HG03342 (cell line): ENCODE measurements at regions not wholly inside any gene's neighbourhood (a gene's known extent, or its start where the extent isn't known, plus 50 kb on each side); places are given as distances from the start of the nearest gene placed in this dataset.
A peak's percentile ranks its signal among the peaks of the same experiment; 100 is the strongest.
"Not testable (repeated sequence)": the region's sequence is repeated elsewhere in the genome, so short reads cannot be mapped to it uniquely, and the experiment has no call there.

Experiments used
- ATAC-seq: cut with Tn5 transposase; IDR thresholded peaks from one replicate; pipeline ENCODE4 v1.9.1; 2021; ENCODE audit warnings: mild to moderate bottlenecking, moderate library complexity; ENCODE audit not compliant: unreplicated experiment

DNA sequence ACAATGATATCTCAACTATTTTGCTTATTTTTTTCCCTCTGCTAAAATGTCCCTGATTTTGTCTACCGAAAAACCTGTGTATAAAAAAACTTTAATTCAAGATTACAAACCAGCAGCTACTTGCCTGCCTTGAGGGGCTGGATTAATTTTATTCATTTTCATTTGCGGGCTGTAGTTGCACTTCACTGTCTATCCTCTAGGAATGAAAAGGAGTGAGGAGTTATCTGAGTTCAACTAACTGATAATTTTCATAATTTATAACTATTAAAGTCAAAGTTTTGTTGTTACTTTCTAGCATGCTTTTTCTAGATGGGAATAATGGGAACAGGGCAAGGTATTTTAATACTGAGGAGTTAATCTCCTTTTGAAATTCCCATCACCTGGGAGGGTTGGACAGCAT lies 50.3 kb upstream of the AGTPBP1 start:
- not testable (repeated sequence) for ATAC-seq

- not testable (repeated sequence) for ATAC-seq
These were observed 61.4 kb upstream of the AGTPBP1 start for GRCh38 chr9:85802978-85803695.

DNA sequence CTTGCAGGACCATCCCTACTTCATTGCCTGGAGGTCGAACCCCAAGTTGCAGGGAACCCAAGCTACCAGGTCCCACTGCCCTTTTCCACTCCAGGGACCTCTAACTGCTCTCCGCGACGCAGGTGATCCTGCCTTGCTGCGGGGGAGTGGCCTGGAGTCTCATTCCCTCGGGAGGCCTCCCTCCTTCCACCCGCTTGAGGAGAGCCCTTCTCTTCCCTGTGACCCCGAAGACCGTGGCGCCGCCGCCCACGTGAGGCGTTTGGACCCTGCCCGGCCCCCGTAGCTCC lies 63.0 kb upstream of the AGTPBP1 start:
- not testable (repeated sequence) for ATAC-seq

- peak; percentile 64 for ATAC-seq
These were observed 63.6 kb upstream of the AGTPBP1 start for GRCh38 chr9:85805134-85806005.

GRCh38 chr9:85808329-85808728 lies 66.6 kb upstream of the AGTPBP1 start:
- not testable (repeated sequence) for ATAC-seq

DNA sequence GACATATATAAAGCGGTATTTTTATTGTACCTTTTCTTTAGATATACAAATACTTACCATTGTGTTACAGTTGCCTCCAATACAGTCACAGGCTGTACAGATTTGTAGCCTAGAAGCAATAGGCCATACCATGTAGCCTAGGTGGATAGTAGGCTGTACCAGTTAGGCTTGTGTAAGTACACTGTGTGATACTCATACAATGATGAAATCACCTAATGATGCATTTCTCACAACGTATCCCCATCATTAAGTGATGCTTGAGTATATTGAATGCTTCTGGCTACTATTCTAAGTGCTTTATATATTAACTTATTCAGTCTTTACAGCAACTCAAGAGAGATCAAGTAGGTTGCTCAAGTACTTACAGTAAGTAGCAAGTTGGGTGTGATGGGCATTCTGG lies 71.6 kb upstream of the AGTPBP1 start:
- ATAC-seq: not testable (repeated sequence)

DNA sequence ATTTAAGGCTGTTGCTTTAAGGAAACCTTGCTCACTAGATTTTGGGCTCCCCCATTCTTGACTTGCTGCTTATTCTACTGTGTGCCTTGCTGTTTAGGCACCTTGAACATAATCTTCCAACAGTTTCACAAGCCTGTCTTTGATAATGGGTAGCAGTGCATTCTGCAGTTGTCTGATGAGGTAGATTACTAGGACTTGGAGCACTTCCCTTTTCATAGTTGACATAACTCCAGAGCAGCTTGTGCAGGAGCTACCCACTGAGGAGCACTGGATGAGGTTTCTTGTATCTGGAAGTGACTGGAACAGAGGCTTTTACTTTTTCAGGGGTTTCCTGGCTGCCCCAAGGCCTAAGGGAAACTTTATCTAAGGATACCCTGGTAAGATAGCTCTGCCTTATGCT lies 73.0 kb upstream of the AGTPBP1 start:
- not testable (repeated sequence) for ATAC-seq

- peak; percentile 72 for ATAC-seq
These were observed 77.2 kb upstream of the AGTPBP1 start for GRCh38 chr9:85818971-85819370.

DNA sequence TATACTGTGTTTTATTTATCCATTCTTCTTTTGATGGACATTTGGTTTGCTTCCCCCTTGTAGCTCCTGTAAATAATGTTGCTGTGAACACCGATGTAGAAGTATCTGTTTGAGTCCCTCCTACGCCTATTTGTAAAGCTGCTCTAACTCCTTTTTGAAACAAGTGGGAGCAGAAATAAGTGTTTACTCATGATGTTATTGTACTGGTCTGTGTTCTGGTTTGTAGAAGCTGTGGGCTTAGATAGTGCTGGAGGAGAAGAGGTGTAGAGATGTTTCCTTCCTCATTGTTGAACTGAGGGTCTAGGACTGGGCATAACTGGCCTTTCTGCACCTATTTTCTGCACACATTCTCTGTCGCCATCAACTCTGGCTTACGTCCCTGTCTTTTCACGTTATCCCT lies 78.8 kb upstream of the AGTPBP1 start:
- not testable (repeated sequence) for ATAC-seq

GRCh38 chr9:85824949-85825348 lies 83.2 kb upstream of the AGTPBP1 start:
- ATAC-seq: not testable (repeated sequence)

DNA sequence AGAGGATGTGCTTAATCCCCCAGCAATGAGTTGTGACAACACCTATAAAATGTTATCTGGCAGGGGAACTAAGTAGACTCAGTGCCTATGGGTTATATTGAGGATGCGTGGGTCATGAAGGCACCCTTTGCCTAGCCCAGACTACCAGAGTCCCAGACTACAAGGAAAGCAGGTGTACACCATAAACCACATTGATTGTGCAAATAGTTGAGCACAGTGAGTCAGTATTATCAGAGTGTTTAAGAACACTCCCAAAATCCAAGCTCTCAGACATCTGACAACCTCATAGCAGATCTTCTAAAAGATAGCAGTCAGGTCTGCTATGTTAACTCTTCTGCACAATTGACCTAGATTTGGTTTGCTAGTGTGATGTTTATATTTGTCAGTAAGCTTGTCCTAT lies 92.8 kb upstream of the AGTPBP1 start:
- not testable (repeated sequence) for ATAC-seq

DNA sequence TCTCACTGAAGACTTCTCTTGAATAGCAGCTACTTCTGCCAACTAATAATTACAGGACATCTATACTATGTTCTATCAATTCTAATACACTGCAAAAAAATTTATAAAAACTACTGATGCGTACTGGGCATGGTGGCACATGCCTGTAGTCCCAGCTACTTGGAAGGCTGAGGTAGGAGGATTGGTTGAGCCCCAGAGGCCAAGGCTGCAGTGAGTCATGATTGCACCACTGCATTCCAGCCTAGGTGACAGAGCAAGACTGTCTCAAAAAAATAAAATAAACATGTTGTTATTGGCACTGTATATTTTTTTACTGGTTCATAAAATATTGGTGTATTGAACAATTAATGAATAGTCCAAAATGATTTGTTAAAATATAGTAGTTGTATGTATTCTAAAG lies 97.0 kb upstream of the NAA35 start:
- not testable (repeated sequence) for ATAC-seq

DNA sequence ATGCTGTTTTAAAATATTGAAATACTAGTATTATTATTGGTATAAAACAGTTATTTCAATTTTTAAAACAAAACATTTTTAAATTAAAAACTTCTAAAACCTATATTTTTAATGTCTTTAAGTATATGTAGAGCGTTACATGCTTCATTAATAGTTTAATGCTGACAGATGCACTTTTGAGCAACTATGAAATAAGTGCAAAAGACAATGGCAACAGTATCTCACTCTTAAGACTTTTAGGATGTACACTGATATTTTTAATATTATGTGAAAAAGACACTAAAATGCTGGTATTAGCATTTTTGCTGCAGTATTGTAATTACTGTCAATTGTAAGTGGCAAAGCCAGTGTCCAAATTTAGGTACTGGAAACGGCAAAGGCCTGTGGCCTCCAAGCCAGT lies 93.2 kb upstream of the NAA35 start:
- not testable (repeated sequence) for ATAC-seq

DNA sequence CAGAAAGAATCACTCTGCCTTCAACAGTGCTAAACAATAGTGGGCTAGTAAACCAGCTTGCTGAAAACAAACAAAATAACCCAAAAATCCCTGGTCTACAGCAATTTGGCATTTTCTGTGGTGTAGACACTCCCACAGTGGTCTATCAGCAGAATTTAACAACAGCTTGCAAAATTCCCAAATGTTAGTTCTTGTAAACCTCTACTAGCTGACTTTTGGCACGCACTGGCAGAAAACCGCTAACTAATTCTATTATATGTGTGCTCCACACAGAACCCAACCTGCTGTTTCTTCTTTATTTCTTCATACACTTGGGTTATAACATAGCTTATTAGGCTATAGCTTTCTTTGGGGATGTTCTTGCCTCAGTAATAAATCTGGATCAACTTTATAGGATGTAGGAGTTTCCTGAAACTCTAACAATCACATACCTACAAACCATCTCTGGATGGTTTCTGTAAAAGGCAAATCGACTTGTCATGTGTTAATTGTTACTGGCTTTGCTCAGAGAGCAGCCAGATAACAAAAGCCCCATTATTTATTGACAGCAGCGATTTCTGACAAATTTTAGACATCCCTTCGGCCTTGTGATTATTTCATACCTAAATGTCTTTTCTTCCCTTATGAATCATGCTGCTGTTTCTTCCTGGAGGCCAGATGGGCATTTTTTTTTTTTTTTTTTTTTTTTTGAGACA lies 82.7 kb upstream of the NAA35 start:
- no peak for ATAC-seq

- ATAC-seq: no peak
These were observed 81.2 kb upstream of the NAA35 start for GRCh38 chr9:85859765-85860164.

- not testable (repeated sequence) for ATAC-seq
These were observed 79.1 kb upstream of the NAA35 start for GRCh38 chr9:85861882-85862281.

DNA sequence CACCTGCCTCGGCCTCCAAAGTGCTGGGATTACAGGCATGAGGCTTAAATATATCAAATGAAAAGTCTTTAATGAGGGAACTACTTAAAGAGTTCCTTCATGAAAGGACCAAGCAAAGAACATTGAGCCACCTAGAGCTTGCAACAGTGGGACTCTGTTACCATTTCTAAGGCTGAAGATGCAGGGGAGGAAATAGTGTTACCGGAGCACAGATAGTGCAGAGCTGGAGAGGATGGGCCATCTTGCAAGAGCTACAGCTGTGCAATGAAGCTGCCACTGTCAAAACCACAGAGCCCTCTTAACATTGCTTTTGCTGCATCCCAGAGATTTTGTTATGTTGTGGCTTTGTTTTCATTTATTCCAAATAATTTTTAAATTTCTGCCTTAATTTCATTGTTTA lies 77.1 kb upstream of the NAA35 start:
- no peak for ATAC-seq

GRCh38 chr9:85871008-85871407 lies 69.9 kb upstream of the NAA35 start:
- no peak for ATAC-seq

GRCh38 chr9:85871683-85872082 lies 69.3 kb upstream of the NAA35 start:
- not testable (repeated sequence) for ATAC-seq

DNA sequence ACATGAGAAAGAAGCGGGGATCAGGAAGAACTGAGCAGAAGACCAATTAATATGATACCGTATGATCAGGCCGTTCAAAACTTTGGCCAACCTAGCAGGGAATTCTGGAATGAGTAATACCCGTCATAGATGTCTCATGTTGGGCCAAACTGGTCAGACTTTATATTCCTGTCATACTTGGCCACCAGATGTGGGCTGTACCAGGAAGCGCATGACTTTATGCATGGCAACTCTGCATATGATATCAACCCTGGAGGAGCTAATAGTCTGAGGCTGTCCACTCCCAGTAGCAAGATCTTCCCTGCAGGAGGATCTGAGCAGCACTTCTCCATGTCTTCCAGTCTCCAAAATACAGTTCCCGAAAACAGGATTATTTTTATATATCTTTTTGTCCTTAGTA lies 68.5 kb upstream of the NAA35 start:
- no peak for ATAC-seq

DNA sequence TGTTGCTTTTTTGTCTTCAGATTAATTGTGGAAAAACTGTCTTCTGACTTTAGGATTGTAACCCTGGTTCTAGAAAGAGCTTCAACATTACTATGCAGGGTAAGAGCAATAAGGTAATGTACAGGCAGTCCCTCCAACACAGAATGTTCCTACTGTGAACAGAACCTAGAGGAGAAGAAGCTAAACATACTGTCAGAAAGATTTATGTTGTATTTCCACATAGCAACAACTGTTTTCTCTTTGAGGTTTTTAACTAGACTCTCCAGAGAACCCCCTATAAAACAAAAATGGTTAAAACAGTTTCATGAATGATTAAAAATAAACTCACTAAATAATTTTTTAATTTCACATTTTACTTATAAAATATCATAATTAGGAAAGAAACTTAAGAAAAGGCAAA lies 64.3 kb upstream of the NAA35 start:
- no peak for ATAC-seq
